H1 (cell line): ENCODE measurements at regions not wholly inside any gene's neighbourhood (a gene's known extent, or its start where the extent isn't known, plus 50 kb on each side); places are given as distances from the start of the nearest gene placed in this dataset.

Experiments
- CTCF ChIA-PET: fragments of 300-600 bp; sonication (Branson Sonifier 250); formaldehyde crosslinking; loops from one replicate; lab custom pipeline; 2021; ENCODE audit not compliant: partially characterized antibody; lab: Charles Lee
- POLR2A ChIA-PET: fragments of 300-600 bp; sonication (Branson Sonifier 250); formaldehyde crosslinking; loops from one replicate; lab custom pipeline; 2021; ENCODE audit warnings: inconsistent platforms; ENCODE audit not compliant: partially characterized antibody; lab: Charles Lee
- DNase-seq, 2 experiments: peaks; one replicate each; pipeline versions ENCODE4 v3.0.0 to v3.0.0-alpha.2; 2010 to 2022; ENCODE audit warnings: low spot score in 2 of 2, low read depth in 1 of 2, mixed read lengths in 1 of 2
- FAIRE-seq: peaks from 2 replicates; lab custom pipeline; 2011; peaks lifted over from hg19 to GRCh38; lab: Jason Lieb, UNC
- H2AFZ ChIP-seq: 2 replicates; pipeline ENCODE4 v1.8.1; 2012; ENCODE audit warnings: low read length, inconsistent platforms
- H2AK5ac ChIP-seq: 2 replicates; pipeline ENCODE4 v1.6.1; 2013; ENCODE audit warnings: low read depth, low read length
- H2BK120ac ChIP-seq: replicated peaks from 2 replicates; pipeline ENCODE3; 2013; ENCODE audit warnings: low read depth, low read length, inconsistent platforms
- H2BK12ac ChIP-seq: 2 replicates; pipeline ENCODE4 v1.6.1; 2013; ENCODE audit warnings: low read depth, low read length
- H2BK15ac ChIP-seq: 2 replicates; pipeline ENCODE4 v1.6.1; 2013; ENCODE audit warnings: low read length
- H2BK20ac ChIP-seq: 2 replicates; pipeline ENCODE4 v1.6.1; 2013; ENCODE audit warnings: low read length
- H2BK5ac ChIP-seq: 2 replicates; pipeline ENCODE4 v1.6.1; 2013; ENCODE audit warnings: low read depth, low read length
- H3K14ac ChIP-seq: 2 replicates; pipeline ENCODE4 v1.6.1; 2013; ENCODE audit warnings: inconsistent platforms; ENCODE audit not compliant: insufficient read length
- H3K18ac ChIP-seq: 2 replicates; pipeline ENCODE4 v1.6.1; 2013; ENCODE audit warnings: low read length; ENCODE audit errors: extremely low read depth
- H3K23ac ChIP-seq: 2 replicates; pipeline ENCODE4 v1.6.1; 2013; ENCODE audit warnings: inconsistent platforms; ENCODE audit not compliant: insufficient read length
- H3K23me2 ChIP-seq: 2 replicates; pipeline ENCODE4 v1.6.1; 2013; ENCODE audit warnings: low read depth, low read length
- H3K27ac ChIP-seq: 2 replicates; pipeline ENCODE4 v1.6.1; 2011; ENCODE audit warnings: low read depth, low read length, inconsistent platforms
- H3K27me3 ChIP-seq, 4 experiments: replicated peaks in 1 of 4; 1 replicate in 1 of 4; 2 replicates in 3 of 4; pipeline versions ENCODE4 v1.6.1 to v1.8.1; 2011 to 2013; ENCODE audit warnings: low read length in 3 of 4, mild to moderate bottlenecking in 3 of 4, inconsistent platforms in 2 of 4, mixed read lengths in 2 of 4, moderate library complexity in 1 of 4; ENCODE audit not compliant: control insufficient read depth in 3 of 4, insufficient read depth in 3 of 4; ENCODE audit errors: extremely low read depth in 1 of 4
- H3K36me3 ChIP-seq, 4 experiments: 2 replicates each; pipeline versions ENCODE4 v1.6.1 to v1.8.1; 2011 to 2013; ENCODE audit warnings: mild to moderate bottlenecking in 4 of 4, low read length in 3 of 4, moderate library complexity in 2 of 4, control low read depth in 1 of 4, inconsistent platforms in 1 of 4; ENCODE audit not compliant: insufficient read depth in 4 of 4, control insufficient read depth in 2 of 4
- H3K4ac ChIP-seq: replicated peaks from 2 replicates; pipeline ENCODE3; 2013; ENCODE audit warnings: low read length, low read depth, mixed read lengths, inconsistent platforms; ENCODE audit not compliant: insufficient read length
- H3K4me1 ChIP-seq, 4 experiments: replicated peaks in 1 of 4; 1 replicate in 1 of 4; 2 replicates in 3 of 4; pipeline versions ENCODE4 v1.6.1 to v1.8.1; 2011 to 2013; ENCODE audit warnings: low read length in 3 of 4, inconsistent platforms in 2 of 4, mixed read lengths in 1 of 4; ENCODE audit not compliant: insufficient read depth in 4 of 4, control insufficient read depth in 3 of 4
- H3K4me2 ChIP-seq, 2 experiments: 2 replicates each; pipeline versions ENCODE4 v1.6.1 to v1.8.1; 2011 to 2013; ENCODE audit warnings: low read depth in 2 of 2, low read length in 2 of 2, control low read depth in 1 of 2, inconsistent platforms in 1 of 2, mild to moderate bottlenecking in 1 of 2; ENCODE audit not compliant: insufficient read depth in 1 of 2
- H3K4me3 ChIP-seq, 4 experiments: fragments of 200-600, 300-600 bp in 1 of 4; sonication (generic), shearing (Covaris generic), sonication (Bioruptor Twin) in 1 of 4; 2 replicates each; pipeline versions ENCODE4 v1.5.1 to v1.8.1; 2011 to 2016; ENCODE audit warnings: low read length in 4 of 4, low read depth in 3 of 4, control low read depth in 2 of 4, inconsistent platforms in 2 of 4, mild to moderate bottlenecking in 2 of 4, mixed read lengths in 1 of 4, moderate library complexity in 1 of 4; ENCODE audit not compliant: insufficient read depth in 2 of 4; ENCODE audit errors: extremely low read depth in 1 of 4
- H3K56ac ChIP-seq: replicated peaks from 2 replicates; pipeline ENCODE3; 2013; ENCODE audit warnings: low read depth, mild to moderate bottlenecking, mixed read lengths, low read length, inconsistent platforms; ENCODE audit not compliant: insufficient read length
- H3K79me1 ChIP-seq: 2 replicates; pipeline ENCODE4 v1.6.1; 2013; ENCODE audit warnings: low read depth, low read length, control low read depth
- H3K79me2 ChIP-seq, 2 experiments: 2 replicates each; pipeline versions ENCODE4 v1.6.1 to v1.8.1; 2012 to 2013; ENCODE audit warnings: low read length in 2 of 2, mild to moderate bottlenecking in 2 of 2, inconsistent platforms in 1 of 2; ENCODE audit not compliant: insufficient read depth in 2 of 2, control insufficient read depth in 1 of 2
- H3K9ac ChIP-seq, 4 experiments: replicated peaks in 1 of 4; 1 replicate in 1 of 4; 2 replicates in 3 of 4; pipeline versions ENCODE4 v1.6.1 to v1.8.1; 2011 to 2013; ENCODE audit warnings: low read depth in 3 of 4, low read length in 3 of 4, control low read depth in 2 of 4, mild to moderate bottlenecking in 2 of 4, moderate library complexity in 2 of 4, inconsistent platforms in 1 of 4; ENCODE audit errors: extremely low read depth in 1 of 4
- H3K9me3 ChIP-seq, 2 experiments: 2 replicates each; pipeline versions ENCODE4 v1.6.1 to v1.8.1; 2012 to 2013; ENCODE audit warnings: mild to moderate bottlenecking in 2 of 2, moderate library complexity in 2 of 2, control low read depth in 1 of 2, inconsistent platforms in 1 of 2, low read depth in 1 of 2, low read length in 1 of 2, mixed read lengths in 1 of 2; ENCODE audit not compliant: insufficient read depth in 2 of 2
- H4K20me1 ChIP-seq, 2 experiments: replicated peaks in 1 of 2; 2 replicates each; pipeline versions ENCODE3 to v1.8.1; 2011 to 2013; ENCODE audit warnings: inconsistent platforms in 2 of 2, low read length in 2 of 2, mild to moderate bottlenecking in 1 of 2; ENCODE audit not compliant: insufficient read depth in 2 of 2, control insufficient read depth in 1 of 2
- H4K5ac ChIP-seq: 2 replicates; pipeline ENCODE4 v1.6.1; 2013; ENCODE audit warnings: low read length, low read depth, mixed read lengths, inconsistent platforms; ENCODE audit not compliant: insufficient read length
- H4K8ac ChIP-seq: 2 replicates; pipeline ENCODE4 v1.8.0; 2013; ENCODE audit warnings: mild to moderate bottlenecking, moderate library complexity, low read length, inconsistent platforms; ENCODE audit not compliant: insufficient read depth; ENCODE audit errors: extremely low read depth
- H4K91ac ChIP-seq: replicated peaks from 2 replicates; pipeline ENCODE3; 2013; ENCODE audit warnings: low read length, mixed read lengths, inconsistent platforms; ENCODE audit not compliant: insufficient read length
- BACH1 ChIP-seq: IDR thresholded peaks from 2 replicates; pipeline ENCODE4 v1.6.1; 2012; ENCODE audit warnings: low read length, improper control_type of control experiment
- BCL11A ChIP-seq, 2 experiments: IDR thresholded peaks; one replicate each; pipeline ENCODE4 v1.6.1; 2011; ENCODE audit warnings: low read depth in 2 of 2, low read length in 2 of 2, mild to moderate bottlenecking in 2 of 2
- CHD2 ChIP-seq: IDR thresholded peaks from 2 replicates; pipeline ENCODE4 v1.6.1; 2012; ENCODE audit warnings: low read length, improper control_type of control experiment
- CREB1 ChIP-seq: IDR thresholded peaks from 2 replicates; pipeline ENCODE4 v1.6.1; 2012; ENCODE audit warnings: inconsistent platforms
- E2F6 ChIP-seq: IDR thresholded peaks from 2 replicates; pipeline ENCODE4 v1.6.1; 2012; ENCODE audit warnings: inconsistent platforms
- EP300 ChIP-seq, 2 experiments: IDR thresholded peaks; 1 replicate in 1 of 2; 2 replicates in 1 of 2; pipeline ENCODE4 v1.6.1; 2011 to 2012; ENCODE audit warnings: low read depth in 2 of 2, low read length in 2 of 2, mild to moderate bottlenecking in 2 of 2, borderline replicate concordance in 1 of 2, inconsistent platforms in 1 of 2, moderate library complexity in 1 of 2
- HDAC6 ChIP-seq: IDR thresholded peaks from one replicate; pipeline ENCODE4 v1.7.1; 2012; ENCODE audit warnings: low read depth, mild to moderate bottlenecking, inconsistent platforms, low read length, moderate library complexity
- JUND ChIP-seq: IDR thresholded peaks from 2 replicates; pipeline ENCODE4 v1.6.1; 2011; ENCODE audit warnings: mild to moderate bottlenecking, improper control_type of control experiment, low read length
- KDM1A ChIP-seq: fragments of 200-600, 300-600 bp; sonication (generic); IDR thresholded peaks from 2 replicates; pipeline ENCODE4 v1.7.1; 2016; ENCODE audit warnings: mild to moderate bottlenecking, low read length, borderline replicate concordance
- KDM4A ChIP-seq: IDR thresholded peaks from one replicate; pipeline ENCODE4 v1.7.1; 2012; ENCODE audit warnings: low read depth, mild to moderate bottlenecking, moderate library complexity, low read length, inconsistent platforms; ENCODE audit not compliant: severe bottlenecking
- RXRA ChIP-seq: IDR thresholded peaks from 2 replicates; pipeline ENCODE4 v1.6.1; 2011; ENCODE audit warnings: low read depth, mild to moderate bottlenecking, low read length, moderate library complexity; ENCODE audit not compliant: insufficient read depth
- SP4 ChIP-seq: IDR thresholded peaks from 2 replicates; pipeline ENCODE4 v1.6.1; 2012; ENCODE audit warnings: low read length, inconsistent platforms
- SUZ12 ChIP-seq: fragments of 200-600 bp; sonication (generic); IDR thresholded peaks from 2 replicates; pipeline ENCODE4 v1.6.1; 2012; ENCODE audit warnings: mild to moderate bottlenecking, inconsistent platforms, low read length, moderate library complexity, mixed read lengths
- WGBS, 2 experiments: shearing (Covaris generic) in 1 of 2; methylation state at CpG; one replicate each; pipeline versions ENCODE4 v1.1.6 to v1.1.7; 2013 to 2015; ENCODE audit warnings: low lambda C conversion rate in 2 of 2, mixed read lengths in 2 of 2, inconsistent platforms in 1 of 2, low coverage in 1 of 2, missing lambda C conversion rate in 1 of 2; ENCODE audit not compliant: insufficient replicate concordance in 2 of 2, insufficient coverage in 1 of 2, insufficient read length in 1 of 2; ENCODE audit errors: extremely low coverage in 1 of 2, missing lambda C conversion rate in 1 of 2; 5-methylcytosine and 5-hydroxymethylcytosine counted together

- H3K56ac ChIP-seq = no peak overlapping the region
- H3K9ac ChIP-seq = no peak overlapping the region
- H3K14ac ChIP-seq = no peak overlapping the region
- H3K4me3 ChIP-seq = no peak overlapping the region
- H4K20me1 ChIP-seq = no peaks in the 10 kb centered on the region
- no peaks in the 10 kb centered on the region for H3K23me2 ChIP-seq
- no peak overlapping the region for H3K4ac ChIP-seq
- no peaks in the 10 kb centered on the region; a peak in 1 of 7 replicates for H3K27me3 ChIP-seq
- no peak overlapping the region for H2BK12ac ChIP-seq
- H3K9me3 ChIP-seq = 0 out of 4 replicates have a peak, but pooled peaks cover 0 to 3% of the 10 kb centered on the region in 2 experiments
- no peak for TF ChIP-seq E2F6
- no peak for TF ChIP-seq HDAC6
- no peak for TF ChIP-seq CHD2
- TF ChIP-seq JUND = no peak
- no peak for TF ChIP-seq BACH1
- TF ChIP-seq SP4 = no peak
- TF ChIP-seq CREB1 = no peak
- no peak for TF ChIP-seq BCL11A (IDR thresholded peaks at IDR 0.05; ENCODE audit: low read depth in 2 of 2, low read length in 2 of 2)
- TF ChIP-seq KDM4A = no peak
- TF ChIP-seq SUZ12 = no peak
- TF ChIP-seq KDM1A = no peak
- TF ChIP-seq EP300 (IDR thresholded peaks at IDR 0.05; ENCODE audit: borderline replicate concordance in 1 of 2, low read depth in 2 of 2, low read length in 2 of 2) = no peak
- TF ChIP-seq RXRA = no peak
- FAIRE-seq = no peak
- H3K36me3 ChIP-seq = no peaks in the 10 kb centered on the region
- H3K79me1 ChIP-seq = no peaks in the 10 kb centered on the region
- H3K4me1 ChIP-seq = no peaks in the 10 kb centered on the region
- H2BK120ac ChIP-seq = no peak overlapping the region
- WGBS, 2 experiments = 85% methylated on average over 2 of the region's 2 CpGs; no CpG with 5 or more reads in 1 of the 2 experiments
- H2BK15ac ChIP-seq = no peak overlapping the region
- DNase-seq = no peak
- no peak overlapping the region for H3K27ac ChIP-seq
- no peak overlapping the region for H2AFZ ChIP-seq
- no peak overlapping the region for H2BK5ac ChIP-seq
- CTCF ChIA-PET = interaction anchor here (1.4 kb wide), 1 partner anchor 63 kb away, joined by 4 read pairs; no protein-coding TSS in a partner anchor
- no peak overlapping the region for H4K91ac ChIP-seq
- no peak overlapping the region for H3K18ac ChIP-seq
- POLR2A ChIA-PET = no interaction called here
- no peak overlapping the region for H3K4me2 ChIP-seq
- H2BK20ac ChIP-seq = no peak overlapping the region
- no peak overlapping the region for H3K23ac ChIP-seq
- H2AK5ac ChIP-seq = no peak overlapping the region
- no peaks in the 10 kb centered on the region for H3K79me2 ChIP-seq
- no peak overlapping the region for H4K5ac ChIP-seq
- H4K8ac ChIP-seq = no peak overlapping the region
Measured at GRCh38 chr1:213676736-213677135, 311.0 kb upstream of the PROX1 start.
